Uterus (tissue), 3 donors: ENCODE measurements at regions not wholly inside any gene's neighbourhood (a gene's known extent, or its start where the extent isn't known, plus 50 kb on each side); places are given as distances from the start of the nearest gene placed in this dataset.

Source experiments
- DNase-seq, 2 donors: peaks; one replicate each; pipeline ENCODE4 v3.0.0-alpha.2; 2019 to 2020
- H3K27ac ChIP-seq, 2 donors: fragments of 200-600 bp; sonication (generic); 1 replicate in 1 of 2; 2 replicates in 1 of 2; pipeline ENCODE4 v1.5.1; 2016 to 2018
- H3K27me3 ChIP-seq, 2 donors: fragments of 200-600 bp; sonication (generic); one replicate each; pipeline ENCODE4 v1.5.1; 2018 to 2019; ENCODE audit warnings: control low read depth in 1 of 2
- H3K36me3 ChIP-seq, 2 donors: fragments of 200-600 bp; sonication (generic); one replicate each; pipeline ENCODE4 v1.5.1; 2019; ENCODE audit warnings: control low read depth in 1 of 2
- H3K4me1 ChIP-seq, 2 donors: fragments of 200-600 bp; sonication (generic); one replicate each; pipeline ENCODE4 v1.5.1; 2018 to 2019; ENCODE audit warnings: control low read depth in 1 of 2
- H3K4me3 ChIP-seq, 2 donors: fragments of 200-600 bp; sonication (generic); 1 replicate in 1 of 2; 2 replicates in 1 of 2; pipeline ENCODE4 v1.5.1; 2018 to 2019; ENCODE audit warnings: mild to moderate bottlenecking in 1 of 2
- H3K9me3 ChIP-seq, 2 donors: fragments of 200-600 bp; sonication (generic); one replicate each; pipeline ENCODE4 v1.5.1; 2019; ENCODE audit warnings: control low read depth in 1 of 2
- POLR2A ChIP-seq, 2 donors: fragments of 450-650 bp; IDR thresholded peaks; one replicate each; pipeline ENCODE4 v1.6.1; 2016; ENCODE audit warnings: antibody characterized with exemption in 2 of 2, mild to moderate bottlenecking in 1 of 2, moderate library complexity in 1 of 2
- intact Hi-C: fragments of 100-400 bp; cut with DNase I; formaldehyde crosslinking; loops from one replicate; pipeline ENCODE4 v1.15.1; 2023; ENCODE audit warnings: low total_unique reads
- TF ChIP-seq, protein P1 (sequence below), 4 experiments: fragments of 200-600 bp in 2 of 4; fragments of 450-650 bp in 2 of 4; sonication (generic) in 2 of 4; IDR thresholded peaks; one replicate each; pipeline ENCODE4 v1.5.1; 2016 to 2019; ENCODE audit warnings: antibody characterized with exemption in 4 of 4, mild to moderate bottlenecking in 2 of 4, moderate library complexity in 1 of 4
- donor health status: DM: yes; HTN: yes; CAD: no.

DNA sequence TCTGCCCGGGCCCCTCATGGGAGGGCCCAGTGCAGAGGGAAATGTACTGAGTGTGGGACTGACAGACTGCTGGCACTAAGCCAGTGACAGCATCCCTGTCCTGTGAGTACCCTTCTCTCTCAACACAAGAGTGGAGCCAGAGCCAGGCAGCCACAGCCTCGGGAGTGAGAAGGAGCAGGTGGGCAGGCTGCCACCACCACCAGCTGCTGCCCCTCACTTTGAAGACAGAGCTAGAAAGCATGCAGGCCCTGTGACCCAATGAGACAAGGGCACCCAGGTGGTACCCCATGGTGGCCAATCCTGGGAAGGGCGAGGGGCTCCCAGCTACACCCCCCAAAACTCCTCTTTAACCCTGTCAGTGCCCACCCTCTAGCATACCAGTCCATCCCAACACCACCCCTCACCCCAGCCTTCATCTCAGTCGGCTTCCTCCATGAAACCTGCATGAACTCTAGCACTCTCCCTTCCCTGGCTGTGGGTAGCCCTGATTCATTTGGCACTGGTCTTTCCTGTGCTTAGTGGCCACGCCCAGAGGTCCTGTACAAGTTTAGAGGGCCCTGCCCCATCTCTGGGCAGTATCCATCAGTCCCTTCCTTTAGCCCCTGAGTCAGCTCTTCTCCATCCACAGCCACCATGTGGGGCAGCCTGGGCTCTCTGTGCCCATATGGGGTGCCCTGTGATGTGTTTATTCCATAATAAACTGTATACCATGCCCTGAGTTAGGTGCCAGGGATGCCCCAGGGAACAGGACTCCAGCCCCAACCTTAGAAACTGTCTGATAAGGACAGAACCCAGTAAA, 207.0 kb upstream of the ZMIZ1 start:
- intact Hi-C loops = no loop called here
- no peaks in the 10 kb centered on the region for H3K27me3 ChIP-seq
- H3K4me1 ChIP-seq = no peaks in the 10 kb centered on the region
- no peaks in the 10 kb centered on the region for H3K9me3 ChIP-seq
- H3K36me3 ChIP-seq = no peaks in the 10 kb centered on the region
- no peak overlapping the region for H3K27ac ChIP-seq
- no peak for DNase-seq
- H3K4me3 ChIP-seq = no peak overlapping the region
- TF ChIP-seq POLR2A (IDR thresholded peaks at IDR 0.05) = no peak
- TF ChIP-seq, protein P1, sequence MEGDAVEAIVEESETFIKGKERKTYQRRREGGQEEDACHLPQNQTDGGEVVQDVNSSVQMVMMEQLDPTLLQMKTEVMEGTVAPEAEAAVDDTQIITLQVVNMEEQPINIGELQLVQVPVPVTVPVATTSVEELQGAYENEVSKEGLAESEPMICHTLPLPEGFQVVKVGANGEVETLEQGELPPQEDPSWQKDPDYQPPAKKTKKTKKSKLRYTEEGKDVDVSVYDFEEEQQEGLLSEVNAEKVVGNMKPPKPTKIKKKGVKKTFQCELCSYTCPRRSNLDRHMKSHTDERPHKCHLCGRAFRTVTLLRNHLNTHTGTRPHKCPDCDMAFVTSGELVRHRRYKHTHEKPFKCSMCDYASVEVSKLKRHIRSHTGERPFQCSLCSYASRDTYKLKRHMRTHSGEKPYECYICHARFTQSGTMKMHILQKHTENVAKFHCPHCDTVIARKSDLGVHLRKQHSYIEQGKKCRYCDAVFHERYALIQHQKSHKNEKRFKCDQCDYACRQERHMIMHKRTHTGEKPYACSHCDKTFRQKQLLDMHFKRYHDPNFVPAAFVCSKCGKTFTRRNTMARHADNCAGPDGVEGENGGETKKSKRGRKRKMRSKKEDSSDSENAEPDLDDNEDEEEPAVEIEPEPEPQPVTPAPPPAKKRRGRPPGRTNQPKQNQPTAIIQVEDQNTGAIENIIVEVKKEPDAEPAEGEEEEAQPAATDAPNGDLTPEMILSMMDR (IDR thresholded peaks at IDR 0.05) = no peak

DNA sequence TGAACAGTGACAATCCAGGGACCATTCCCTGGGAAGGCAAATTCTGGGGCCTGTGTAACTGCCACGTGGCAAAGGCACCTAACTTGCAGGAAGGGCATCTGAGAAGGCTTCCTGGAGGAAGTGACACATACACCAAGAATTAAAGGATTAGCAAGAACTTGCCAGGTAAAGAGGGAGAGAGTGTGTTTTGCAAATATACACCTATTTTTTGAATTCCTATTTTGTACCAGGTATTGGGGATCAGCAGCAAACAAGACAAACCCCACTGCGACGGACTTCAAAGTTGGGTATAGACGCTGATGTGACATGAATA, 206.5 kb upstream of the ZMIZ1 start:
- no peaks in the 10 kb centered on the region for H3K36me3 ChIP-seq
- TF ChIP-seq, protein P1 (IDR thresholded peaks at IDR 0.05) = no peak
- TF ChIP-seq POLR2A (IDR thresholded peaks at IDR 0.05) = no peak
- H3K9me3 ChIP-seq = no peaks in the 10 kb centered on the region
- H3K4me3 ChIP-seq = no peak overlapping the region
- no peaks in the 10 kb centered on the region for H3K27me3 ChIP-seq
- no peaks in the 10 kb centered on the region for H3K4me1 ChIP-seq
- no peak for DNase-seq
- H3K27ac ChIP-seq = no peak overlapping the region
- intact Hi-C loops = no loop called here

DNA sequence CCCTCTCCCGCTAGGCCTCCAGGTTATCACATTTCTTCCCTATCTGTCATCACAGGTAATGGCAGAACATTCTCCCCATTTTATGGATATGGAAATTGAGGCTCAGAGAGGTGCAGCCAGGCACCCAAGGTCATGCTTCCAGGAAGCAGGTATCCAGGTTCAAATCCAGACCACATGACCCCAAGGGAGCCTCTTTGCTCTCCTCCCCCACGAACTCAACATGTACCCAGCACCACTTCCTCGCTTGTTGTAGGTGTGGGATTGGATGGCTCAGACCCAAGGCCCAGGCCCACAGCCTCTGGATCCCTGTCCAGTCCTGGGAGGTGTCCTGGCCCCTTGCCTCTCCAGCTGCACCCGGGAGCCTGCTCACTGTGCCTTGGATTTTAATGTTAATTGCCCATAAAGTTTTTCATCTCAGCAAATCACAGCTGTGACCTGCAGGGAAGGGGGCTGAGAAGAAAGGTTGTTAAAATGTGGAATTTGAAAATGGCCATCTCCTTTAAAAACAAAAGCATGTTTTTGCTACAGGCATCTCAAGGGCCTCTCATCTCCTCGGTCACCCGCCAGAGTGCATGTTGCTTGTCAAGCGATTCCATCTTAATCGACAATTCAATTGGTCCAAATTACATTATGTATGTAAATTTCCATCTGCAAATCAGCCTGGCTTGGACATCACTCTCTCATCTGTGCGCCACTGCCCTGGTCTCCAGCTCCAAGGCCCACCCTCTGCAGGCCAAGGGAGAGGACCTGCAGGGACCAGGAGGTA, 205.4 kb upstream of the ZMIZ1 start:
- H3K27ac ChIP-seq = no peak overlapping the region
- no peak for DNase-seq
- no peaks in the 10 kb centered on the region for H3K36me3 ChIP-seq
- TF ChIP-seq POLR2A (IDR thresholded peaks at IDR 0.05) = no peak
- TF ChIP-seq, protein P1 (IDR thresholded peaks at IDR 0.05) = no peak
- no peaks in the 10 kb centered on the region for H3K4me1 ChIP-seq
- no peak overlapping the region for H3K4me3 ChIP-seq
- H3K9me3 ChIP-seq = no peaks in the 10 kb centered on the region
- intact Hi-C loops = no loop called here
- no peaks in the 10 kb centered on the region for H3K27me3 ChIP-seq

DNA sequence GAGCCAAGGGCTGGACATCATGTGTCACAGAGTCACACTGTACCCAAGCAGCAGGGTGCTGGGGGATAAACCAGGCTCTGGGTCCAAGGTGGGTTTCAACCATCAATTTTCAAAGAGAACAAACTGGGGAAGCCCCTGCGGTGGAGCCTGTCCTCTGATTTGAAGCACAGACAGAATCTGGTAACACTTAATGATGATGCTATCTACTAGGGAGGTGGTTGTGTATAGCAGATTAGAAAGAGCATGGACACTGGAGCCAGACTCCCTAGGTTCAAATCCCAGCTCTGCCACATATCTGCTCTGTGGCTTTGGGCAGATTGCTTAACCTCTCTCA, 204.9 kb upstream of the ZMIZ1 start:
- intact Hi-C loops = no loop called here
- no peak overlapping the region for H3K4me3 ChIP-seq
- TF ChIP-seq POLR2A (IDR thresholded peaks at IDR 0.05) = no peak
- TF ChIP-seq, protein P1 (IDR thresholded peaks at IDR 0.05) = no peak
- no peaks in the 10 kb centered on the region for H3K4me1 ChIP-seq
- H3K27me3 ChIP-seq = no peaks in the 10 kb centered on the region
- no peaks in the 10 kb centered on the region for H3K9me3 ChIP-seq
- H3K27ac ChIP-seq = no peak overlapping the region
- no peak for DNase-seq
- H3K36me3 ChIP-seq = no peaks in the 10 kb centered on the region

DNA sequence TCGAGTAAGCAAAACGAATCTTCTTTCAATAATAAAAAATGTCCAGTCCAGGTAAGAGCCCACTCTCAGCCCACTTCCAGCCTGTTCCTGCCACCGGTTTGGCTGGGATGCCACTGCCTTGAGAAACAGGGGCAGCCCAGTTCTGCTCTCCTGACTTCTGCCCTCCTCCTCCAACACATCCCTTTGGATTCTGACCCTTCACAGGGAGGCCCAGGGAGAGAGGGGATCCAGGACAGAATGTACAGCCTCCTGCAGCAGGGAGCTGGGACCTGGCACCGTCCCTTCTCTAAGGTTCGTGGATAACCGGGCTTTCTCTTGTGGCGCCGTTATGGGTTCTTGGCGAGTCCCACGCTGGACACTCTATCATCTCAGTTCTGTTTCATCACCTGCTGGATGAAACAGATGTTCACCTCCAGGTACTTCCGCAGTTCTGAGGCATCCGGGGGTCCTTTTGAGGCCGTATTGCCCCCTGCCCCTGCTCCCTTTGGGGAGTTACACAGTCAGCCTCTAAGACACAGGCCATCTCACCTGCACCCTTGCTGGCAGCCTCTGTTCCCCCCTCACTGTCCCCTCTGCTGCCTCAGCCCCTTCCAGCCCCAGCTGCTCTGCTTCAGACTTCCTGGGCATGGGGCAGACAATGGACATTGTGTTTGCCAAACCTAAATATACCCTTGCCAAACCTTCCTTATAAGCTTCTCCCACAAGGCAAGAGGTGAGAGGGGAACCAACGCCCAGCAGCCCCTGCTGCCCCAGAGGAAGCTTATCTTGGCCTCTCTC, 203.8 kb upstream of the ZMIZ1 start:
- H3K4me1 ChIP-seq = no peaks in the 10 kb centered on the region
- TF ChIP-seq, protein P1 (IDR thresholded peaks at IDR 0.05) = no peak
- no peak for TF ChIP-seq POLR2A (IDR thresholded peaks at IDR 0.05)
- H3K27me3 ChIP-seq = no peaks in the 10 kb centered on the region
- no peaks in the 10 kb centered on the region for H3K36me3 ChIP-seq
- no peak overlapping the region for H3K27ac ChIP-seq
- no peak for DNase-seq
- intact Hi-C loops = no loop called here
- H3K4me3 ChIP-seq = no peak overlapping the region
- no peaks in the 10 kb centered on the region for H3K9me3 ChIP-seq
